ENCODE measurements at regions not wholly inside any gene's neighbourhood (a gene's known extent, or its start where the extent isn't known, plus 50 kb on each side); places are given as distances from the start of the nearest gene placed in this dataset.

- no peaks in the 10 kb centered on the region for H3K4me1 ChIP-seq (ENCODE audit: control insufficient read depth in 1 of 2, insufficient read depth in 2 of 2, low read depth in 1 of 2, low read length in 1 of 2)
- no peak for DNase-seq
- H3K9me3 ChIP-seq: no peaks in the 10 kb centered on the region
- no peaks in the 10 kb centered on the region for H3K79me2 ChIP-seq (ENCODE audit: insufficient read depth)
- H3K27ac ChIP-seq (ENCODE audit: low read depth in 2 of 2, low read length in 1 of 2): no peak overlapping the region
- ChIA-PET CTCF (no interaction called here), POLR2A (no interaction called here)
- no peak for TF ChIP-seq MAX (IDR thresholded peaks at IDR 0.05; ENCODE audit: low read depth)
- no peak for TF ChIP-seq USF1 (IDR thresholded peaks at IDR 0.05; ENCODE audit: borderline replicate concordance, low read depth)
- no peak for TF ChIP-seq MXI1 (IDR thresholded peaks at IDR 0.05; ENCODE audit: low read depth, low read length)
- no peak for TF ChIP-seq REST (IDR thresholded peaks at IDR 0.05; ENCODE audit: low read depth, low read length)
- no peak for TF ChIP-seq SIN3A (IDR thresholded peaks at IDR 0.05; ENCODE audit: borderline replicate concordance, low read depth, low read length)
- no peak overlapping the region for H3K4me2 ChIP-seq
- H2AFZ ChIP-seq (ENCODE audit: low read depth): no peak overlapping the region
- 80% methylated on average over 3 of the region's 3 CpGs for WGBS (ENCODE audit: low lambda C conversion rate)
- no peak overlapping the region for H3K9ac ChIP-seq
- no peak overlapping the region for H3K4me3 ChIP-seq (ENCODE audit: low read depth in 2 of 2, low read length in 1 of 2)
- H3K27me3 ChIP-seq (ENCODE audit: insufficient read depth): no peaks in the 10 kb centered on the region
- no peaks in the 10 kb centered on the region for H3F3A ChIP-seq (replicated peaks; ENCODE audit: insufficient read depth)
- H3K9me2 ChIP-seq: no peaks in the 10 kb centered on the region
- no peaks in the 10 kb centered on the region for H4K20me1 ChIP-seq (ENCODE audit: insufficient read depth)
- no peaks in the 10 kb centered on the region for H3K36me3 ChIP-seq (replicated peaks in 1 of 2; ENCODE audit: control insufficient read depth in 1 of 2, insufficient read depth in 2 of 2, low read length in 1 of 2)
Measured at GRCh38 chr13:72039126-72039525, 172.1 kb upstream of the DACH1 start.

- Histone ChIP-seq H3F3A (replicated peaks; ENCODE audit: insufficient read depth) (no peaks in the 10 kb centered on the region), H3K4me1 (ENCODE audit: control insufficient read depth in 1 of 2, insufficient read depth in 2 of 2, low read depth in 1 of 2, low read length in 1 of 2) (no peaks in the 10 kb centered on the region), H3K9ac (no peak overlapping the region), H3K9me3 (no peaks in the 10 kb centered on the region; the same call in 1 of the 2 replicates), H3K79me2 (ENCODE audit: insufficient read depth) (no peaks in the 10 kb centered on the region), H3K4me3 (ENCODE audit: low read depth in 2 of 2, low read length in 1 of 2) (no peak overlapping the region), H3K4me2 (no peak overlapping the region), H3K27ac (ENCODE audit: low read depth in 2 of 2, low read length in 1 of 2) (no peak overlapping the region), H3K27me3 (ENCODE audit: insufficient read depth) (no peaks in the 10 kb centered on the region), H3K36me3 (replicated peaks in 1 of 2; ENCODE audit: control insufficient read depth in 1 of 2, insufficient read depth in 2 of 2, low read length in 1 of 2) (no peaks in the 10 kb centered on the region), H4K20me1 (ENCODE audit: insufficient read depth) (no peaks in the 10 kb centered on the region), H2AFZ (ENCODE audit: low read depth) (no peak overlapping the region; the same call in 1 of the 2 replicates), H3K9me2 (no peaks in the 10 kb centered on the region)
- CTCF ChIA-PET: interaction anchor here (0.8 to 0.9 kb wide), 2 partner anchors 12 to 40 kb away, joined by 3 read pairs; no protein-coding TSS in a partner anchor
- TF ChIP-seq PBX3 (IDR thresholded peaks at IDR 0.05) (no peak), CHD2 (IDR thresholded peaks at IDR 0.05; ENCODE audit: low read length, partially characterized antibody) (no peak), POLR2AphosphoS5 (IDR thresholded peaks at IDR 0.05; ENCODE audit: low read depth, low read length) (no peak), TEAD4 (IDR thresholded peaks at IDR 0.05; ENCODE audit: borderline replicate concordance, insufficient read depth) (no peak), GABPA (IDR thresholded peaks at IDR 0.05; ENCODE audit: low read depth) (no peak), EP300 (IDR thresholded peaks at IDR 0.05; ENCODE audit: borderline replicate concordance in 1 of 2, low read depth in 1 of 2, low read length in 1 of 2) (no peak), SIN3A (IDR thresholded peaks at IDR 0.05; ENCODE audit: borderline replicate concordance, low read depth, low read length) (no peak), CTCF (IDR thresholded peaks at IDR 0.05) (no peak), SMC3 (IDR thresholded peaks at IDR 0.05; ENCODE audit: low read depth, low read length) (no peak), NRF1 (IDR thresholded peaks at IDR 0.05; ENCODE audit: low read depth, low read length) (no peak), MAX (IDR thresholded peaks at IDR 0.05; ENCODE audit: low read depth) (no peak), ELF1 (IDR thresholded peaks at IDR 0.05) (no peak), ZBTB33 (IDR thresholded peaks at IDR 0.05; ENCODE audit: borderline replicate concordance, low read depth) (no peak), USF1 (IDR thresholded peaks at IDR 0.05; ENCODE audit: borderline replicate concordance, low read depth) (no peak)
- POLR2A ChIA-PET: no interaction called here
- 27% methylated on average over 3 of the region's 3 CpGs for WGBS (ENCODE audit: low lambda C conversion rate)
- no peak for DNase-seq
Measured at GRCh38 chr13:72029981-72030380, 163.0 kb upstream of the DACH1 start.

Measured in SK-N-SH (cell line).